ENCODE measurements at regions not wholly inside any gene's neighbourhood (a gene's known extent, or its start where the extent isn't known, plus 50 kb on each side); places are given as distances from the start of the nearest gene placed in this dataset.
A peak's percentile ranks its signal among the peaks of the same experiment; 100 is the strongest.
"Not testable (repeated sequence)": the region's sequence is repeated elsewhere in the genome, so short reads cannot be mapped to it uniquely, and the experiment has no call there.

GRCh38 chr2:111503844-111504570 is 380.0 kb downstream of the ANAPC1 start:
- H3K9me3 Mint-ChIP-seq; DNase-seq; H3K36me3 Mint-ChIP-seq (ENCODE audit: low read depth); CTCF ChIA-PET; H3K4me3 Mint-ChIP-seq; intact Hi-C loops (cut with micrococcal nuclease); H3K27me3 Mint-ChIP-seq (ENCODE audit: low read depth): not testable (repeated sequence)
- Mint-ChIP-seq H3K4me1 (ENCODE audit: low read depth) (peaks cover 16% of the 10 kb centered on the region), H3K27ac (peak overlapping the region; percentile 68)

DNA sequence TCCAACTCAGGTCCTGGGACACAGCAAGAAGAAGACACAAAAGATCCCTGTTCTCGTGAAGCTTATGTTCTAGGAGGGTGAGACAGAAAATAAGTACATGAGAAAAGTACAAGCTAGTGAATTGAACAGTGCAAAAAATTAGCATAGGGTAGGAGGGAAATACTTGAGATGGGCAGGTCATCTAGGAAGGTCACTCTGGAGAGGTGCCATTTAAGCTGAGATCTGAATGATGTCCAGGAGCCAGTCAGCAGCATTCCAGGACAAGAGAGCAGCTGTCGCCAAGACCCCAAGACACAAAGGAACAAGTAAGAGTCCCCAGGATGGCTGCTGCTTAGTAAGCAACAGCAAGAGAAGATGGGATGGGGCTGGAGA is 379.4 kb downstream of the ANAPC1 start:
- H3K27me3 Mint-ChIP-seq (ENCODE audit: low read depth); DNase-seq; H3K9me3 Mint-ChIP-seq; H3K36me3 Mint-ChIP-seq (ENCODE audit: low read depth); intact Hi-C loops (cut with micrococcal nuclease); H3K4me3 Mint-ChIP-seq; CTCF ChIA-PET: not testable (repeated sequence)
- peaks cover 16% of the 10 kb centered on the region for H3K4me1 Mint-ChIP-seq (ENCODE audit: low read depth)
- H3K27ac Mint-ChIP-seq: peak overlapping the region; percentile 68

- intact Hi-C loops (cut with micrococcal nuclease); H3K27me3 Mint-ChIP-seq (ENCODE audit: low read depth); H3K36me3 Mint-ChIP-seq (ENCODE audit: low read depth); CTCF ChIA-PET; DNase-seq; H3K9me3 Mint-ChIP-seq; H3K4me3 Mint-ChIP-seq; H3K27ac Mint-ChIP-seq: not testable (repeated sequence)
- peaks cover 16% of the 10 kb centered on the region for H3K4me1 Mint-ChIP-seq (ENCODE audit: low read depth)
These were observed 378.7 kb downstream of the ANAPC1 start for GRCh38 chr2:111505267-111505666.

DNA sequence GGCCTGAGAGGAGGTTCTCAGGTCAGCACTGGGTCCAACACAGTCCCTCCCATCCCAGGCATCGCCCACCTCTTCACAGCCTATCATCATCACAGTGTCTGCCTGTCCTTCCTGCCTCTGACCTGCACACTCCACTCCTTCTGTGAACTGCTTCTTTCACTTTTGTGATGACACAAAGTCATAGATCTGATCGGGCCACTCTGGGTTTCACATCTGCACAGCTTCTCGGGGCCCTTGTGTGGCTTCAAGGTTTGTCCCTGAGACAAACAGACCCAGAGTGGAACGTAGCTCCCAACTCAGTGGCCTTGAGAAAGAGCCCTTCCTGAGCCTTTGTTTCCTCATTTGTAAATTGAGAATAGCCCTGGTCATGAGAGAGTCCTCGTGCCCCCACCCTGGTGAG is 377.1 kb downstream of the ANAPC1 start:
- DNase-seq: peak; percentile 20
- H3K36me3 Mint-ChIP-seq (ENCODE audit: low read depth); H3K4me3 Mint-ChIP-seq; CTCF ChIA-PET; intact Hi-C loops (cut with micrococcal nuclease); H3K9me3 Mint-ChIP-seq; H3K27me3 Mint-ChIP-seq (ENCODE audit: low read depth); H3K27ac Mint-ChIP-seq: not testable (repeated sequence)
- H3K4me1 Mint-ChIP-seq (ENCODE audit: low read depth): peaks cover 16% of the 10 kb centered on the region

DNA sequence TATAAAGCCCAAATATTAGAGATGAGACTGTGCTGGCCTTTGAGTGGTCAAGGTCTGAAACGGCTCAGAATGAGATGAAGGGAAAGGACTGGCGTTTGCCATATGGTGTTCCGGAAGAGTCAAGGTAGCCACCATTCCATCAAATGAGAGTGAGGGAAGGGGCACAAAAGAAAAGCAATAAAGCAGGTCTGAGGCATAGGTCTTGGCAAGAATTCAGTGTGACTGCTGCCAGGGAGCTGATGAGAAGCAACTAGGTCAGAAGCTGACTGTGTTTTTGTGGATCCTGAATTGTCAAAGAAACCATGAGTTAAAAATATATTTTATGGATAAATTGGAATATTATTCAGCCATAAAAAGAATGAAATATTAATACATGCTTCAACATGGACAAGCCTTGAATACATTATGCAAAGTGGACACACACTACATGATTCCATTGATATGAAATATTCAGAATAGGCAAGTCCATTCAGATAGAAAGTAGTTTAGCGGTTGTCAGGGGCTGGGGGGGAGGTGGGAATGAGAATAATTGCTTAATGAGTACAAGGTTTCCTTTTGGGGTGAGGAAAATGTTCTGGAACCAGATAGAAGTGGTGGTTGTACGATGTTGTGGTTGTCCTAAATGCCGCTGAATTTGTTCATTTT is 374.6 kb downstream of the ANAPC1 start:
- H3K4me3 Mint-ChIP-seq; H3K27ac Mint-ChIP-seq; CTCF ChIA-PET; intact Hi-C loops (cut with micrococcal nuclease); DNase-seq; H3K9me3 Mint-ChIP-seq; H3K36me3 Mint-ChIP-seq (ENCODE audit: low read depth): not testable (repeated sequence)
- H3K4me1 Mint-ChIP-seq (ENCODE audit: low read depth): peaks cover 13% of the 10 kb centered on the region
- H3K27me3 Mint-ChIP-seq (ENCODE audit: low read depth): peaks cover 15% of the 10 kb centered on the region

DNA sequence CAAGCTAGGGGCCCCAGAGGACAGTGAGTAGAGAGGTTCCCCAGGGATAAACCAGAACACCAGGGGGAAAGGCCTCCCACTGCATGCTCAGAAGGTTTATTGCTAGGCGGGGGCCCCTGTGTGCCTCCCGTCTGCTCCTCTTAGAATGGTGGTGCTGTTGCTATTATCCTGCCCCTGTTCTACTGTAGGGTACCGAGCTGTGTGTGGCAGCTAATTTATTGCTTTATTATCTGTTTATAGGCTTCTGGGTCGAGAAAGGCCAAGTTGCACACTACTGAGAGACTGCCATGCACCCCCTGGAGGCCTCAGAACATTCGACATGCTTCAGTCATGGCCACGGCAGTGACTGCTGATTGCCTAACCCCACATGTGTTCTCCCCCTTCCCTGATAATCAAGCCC is 373.6 kb downstream of the ANAPC1 start:
- peaks cover 15% of the 10 kb centered on the region for H3K27me3 Mint-ChIP-seq (ENCODE audit: low read depth)
- intact Hi-C loops (cut with micrococcal nuclease); H3K27ac Mint-ChIP-seq; H3K9me3 Mint-ChIP-seq; H3K4me3 Mint-ChIP-seq; DNase-seq; H3K4me1 Mint-ChIP-seq (ENCODE audit: low read depth); H3K36me3 Mint-ChIP-seq (ENCODE audit: low read depth); CTCF ChIA-PET: not testable (repeated sequence)

GRCh38 chr2:111511062-111511461 is 372.9 kb downstream of the ANAPC1 start:
- DNase-seq; intact Hi-C loops (cut with micrococcal nuclease); CTCF ChIA-PET; H3K4me1 Mint-ChIP-seq (ENCODE audit: low read depth); H3K4me3 Mint-ChIP-seq; H3K36me3 Mint-ChIP-seq (ENCODE audit: low read depth); H3K27ac Mint-ChIP-seq; H3K9me3 Mint-ChIP-seq: not testable (repeated sequence)
- peaks cover 13% of the 10 kb centered on the region for H3K27me3 Mint-ChIP-seq (ENCODE audit: low read depth)

DNA sequence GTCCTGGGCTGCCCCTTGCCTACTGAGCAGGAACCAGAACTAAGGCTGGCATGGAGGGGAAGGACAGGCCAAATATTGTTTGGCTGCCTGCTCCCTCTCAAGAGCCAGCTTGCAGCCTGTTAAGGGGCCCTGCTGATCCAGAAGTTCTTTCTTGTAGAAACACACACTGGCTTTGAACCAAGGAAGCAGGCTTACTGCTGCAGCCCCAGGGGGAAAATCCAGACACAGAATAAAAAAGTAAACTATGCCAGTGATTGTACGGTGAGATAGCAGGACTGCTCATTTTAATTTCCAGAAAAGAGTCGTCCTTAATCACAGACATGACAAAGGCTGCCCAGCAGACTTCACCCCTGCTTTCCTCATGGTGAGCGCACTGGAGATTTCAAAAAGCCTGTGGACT is 371.6 kb downstream of the ANAPC1 start:
- H3K36me3 Mint-ChIP-seq (ENCODE audit: low read depth); H3K9me3 Mint-ChIP-seq; H3K4me1 Mint-ChIP-seq (ENCODE audit: low read depth); intact Hi-C loops (cut with micrococcal nuclease); CTCF ChIA-PET; H3K27ac Mint-ChIP-seq; DNase-seq; H3K4me3 Mint-ChIP-seq: not testable (repeated sequence)
- H3K27me3 Mint-ChIP-seq (ENCODE audit: low read depth): peaks cover 13% of the 10 kb centered on the region

DNA sequence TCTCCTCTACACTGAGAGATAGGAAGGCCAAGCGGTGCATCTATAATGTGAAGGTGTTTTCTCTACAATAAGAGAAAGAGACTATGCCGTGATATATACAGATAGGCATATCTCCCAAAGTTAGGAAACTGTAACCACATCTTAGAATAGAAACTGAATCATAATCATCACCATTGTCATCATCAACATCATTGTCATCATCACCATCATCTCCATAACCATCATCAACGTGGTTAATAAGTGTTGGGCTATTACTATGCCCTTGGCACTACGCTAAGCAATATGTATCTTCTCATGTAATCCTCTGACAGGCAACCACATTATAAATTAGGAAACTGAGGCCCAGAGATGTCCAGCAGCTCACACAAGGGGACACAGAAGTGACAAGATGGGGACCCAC is 369.9 kb downstream of the ANAPC1 start:
- H3K27ac Mint-ChIP-seq; H3K36me3 Mint-ChIP-seq (ENCODE audit: low read depth); intact Hi-C loops (cut with micrococcal nuclease); H3K9me3 Mint-ChIP-seq; DNase-seq; H3K4me1 Mint-ChIP-seq (ENCODE audit: low read depth); CTCF ChIA-PET; H3K4me3 Mint-ChIP-seq: not testable (repeated sequence)
- H3K27me3 Mint-ChIP-seq (ENCODE audit: low read depth): peaks cover 13% of the 10 kb centered on the region

- H3K27ac Mint-ChIP-seq; H3K9me3 Mint-ChIP-seq; H3K36me3 Mint-ChIP-seq (ENCODE audit: low read depth); H3K4me1 Mint-ChIP-seq (ENCODE audit: low read depth); DNase-seq; CTCF ChIA-PET; intact Hi-C loops (cut with micrococcal nuclease); H3K4me3 Mint-ChIP-seq: not testable (repeated sequence)
- H3K27me3 Mint-ChIP-seq (ENCODE audit: low read depth): peaks cover 33% of the 10 kb centered on the region
These were observed 366.8 kb downstream of the ANAPC1 start for GRCh38 chr2:111517050-111517720.

- H3K36me3 Mint-ChIP-seq (ENCODE audit: low read depth); DNase-seq; H3K4me1 Mint-ChIP-seq (ENCODE audit: low read depth); H3K27ac Mint-ChIP-seq; H3K4me3 Mint-ChIP-seq; intact Hi-C loops (cut with micrococcal nuclease); CTCF ChIA-PET; H3K9me3 Mint-ChIP-seq: not testable (repeated sequence)
- peaks cover 34% of the 10 kb centered on the region for H3K27me3 Mint-ChIP-seq (ENCODE audit: low read depth)
These were observed 366.3 kb downstream of the ANAPC1 start for GRCh38 chr2:111517721-111518053.

DNA sequence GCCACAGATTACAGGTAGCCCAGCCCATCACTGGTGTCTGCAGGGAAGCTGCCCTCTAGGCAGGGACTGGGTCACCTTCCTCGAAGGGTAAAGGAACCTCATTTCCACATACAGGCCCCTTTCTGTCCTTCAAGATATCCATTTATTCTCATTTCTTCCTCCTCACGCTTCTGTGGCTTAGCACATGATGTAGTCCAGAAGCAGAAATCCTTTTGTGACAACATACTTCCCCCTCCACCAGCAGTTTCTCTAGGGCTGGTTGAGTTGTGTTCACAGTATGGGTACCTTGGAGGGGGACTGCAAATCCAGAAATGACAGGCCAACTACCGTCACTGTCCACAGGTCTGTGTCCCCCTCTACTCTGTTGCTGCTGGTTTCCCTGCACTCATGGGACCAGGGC is 364.9 kb downstream of the ANAPC1 start:
- CTCF ChIA-PET: no interaction called here

GRCh38 chr2:111522231-111522768 is 361.7 kb downstream of the ANAPC1 start:
- Mint-ChIP-seq H3K4me1 (ENCODE audit: low read depth) (peaks cover 10% of the 10 kb centered on the region), H3K27ac (no peak overlapping the region), H3K36me3 (ENCODE audit: low read depth) (no peaks in the 10 kb centered on the region), H3K27me3 (ENCODE audit: low read depth) (peaks cover 43% of the 10 kb centered on the region), H3K9me3 (no peaks in the 10 kb centered on the region), H3K4me3 (no peak overlapping the region)
- intact Hi-C loops (cut with micrococcal nuclease): no loop called here
- CTCF ChIA-PET: no interaction called here
- no peak for DNase-seq

More for the DNA sequence above, 364.9 kb downstream of the ANAPC1 start:
- Mint-ChIP-seq H3K4me3 (no peak overlapping the region), H3K4me1 (ENCODE audit: low read depth) (peaks cover 5% of the 10 kb centered on the region), H3K27me3 (ENCODE audit: low read depth) (peaks cover 39% of the 10 kb centered on the region), H3K36me3 (ENCODE audit: low read depth) (no peaks in the 10 kb centered on the region), H3K27ac (no peak overlapping the region), H3K9me3 (no peaks in the 10 kb centered on the region)
- intact Hi-C loops (cut with micrococcal nuclease): no loop called here
- DNase-seq: no peak
